Ovary (tissue), 7 donors: ENCODE measurements at regions not wholly inside any gene's neighbourhood (a gene's known extent, or its start where the extent isn't known, plus 50 kb on each side); places are given as distances from the start of the nearest gene placed in this dataset.
"Not testable (repeated sequence)": the region's sequence is repeated elsewhere in the genome, so short reads cannot be mapped to it uniquely, and the experiment has no call there.

Experiments used
- DNase-seq, 5 donors: peaks; one replicate each; pipeline ENCODE4 v3.0.0-alpha.2; 2019 to 2020
- H3K27ac ChIP-seq, 2 donors: fragments of 200-600 bp; one replicate each; pipeline versions ENCODE4 v1.5.1 to v1.8.0; 2019 to 2022
- H3K27me3 ChIP-seq: fragments of 200-600 bp; one replicate; pipeline ENCODE4 v1.8.0; 2022
- H3K36me3 ChIP-seq: fragments of 200-600 bp; sonication (generic); one replicate; pipeline ENCODE4 v1.5.1; 2019
- H3K4me1 ChIP-seq: one replicate; pipeline ENCODE4 v1.8.1; 2013; ENCODE audit warnings: mild to moderate bottlenecking, moderate library complexity; ENCODE audit not compliant: insufficient read depth
- H3K4me3 ChIP-seq: fragments of 200-600 bp; sonication (generic); one replicate; pipeline ENCODE4 v1.5.1; 2017
- H3K9me3 ChIP-seq, 2 donors: fragments of 200-600 bp in 1 of 2; sonication (generic) in 1 of 2; one replicate each; pipeline versions ENCODE4 v1.5.1 to v1.8.1; 2013 to 2019; ENCODE audit warnings: mild to moderate bottlenecking in 1 of 2, moderate library complexity in 1 of 2
- EP300 ChIP-seq: sonication (generic); formaldehyde crosslinking; IDR thresholded peaks from one replicate; pipeline ENCODE4 v1.6.1; 2017; ENCODE audit warnings: antibody characterized with exemption
- POLR2A ChIP-seq: fragments of 450-650 bp; IDR thresholded peaks from one replicate; pipeline ENCODE4 v1.6.1; 2017; ENCODE audit warnings: antibody characterized with exemption, mild to moderate bottlenecking, moderate library complexity
- WGBS, 3 donors: extraction: QIAGEN DNeasy Blood & Tissue Kit in 1 of 3; methylation state at CpG; one replicate each; pipeline versions ENCODE4 v1.1.5 to v1.1.7; 2013 to 2017; 5-methylcytosine and 5-hydroxymethylcytosine counted together
- intact Hi-C, 4 donors: fragments of 100-400 bp; cut with DNase I; formaldehyde crosslinking; loops; one replicate each; pipeline versions ENCODE4 v1.11.0 to v1.15.1; 2022 to 2023
- TF ChIP-seq, protein P1 (sequence below), 3 donors: fragments of 450-650 bp in 2 of 3; fragments of 200-600 bp in 1 of 3; IDR thresholded peaks; one replicate each; pipeline versions ENCODE4 v1.5.1 to v1.8.0; 2016 to 2022; ENCODE audit warnings: antibody characterized with exemption in 3 of 3, mild to moderate bottlenecking in 1 of 3
- donor health status: DM: no; HTN: no; CAD: no; lungs with moderate emphysema.
- donor health status: DM: no; HTN: no; CAD: no.
- donor health status: Bipolar disorder and iron deficiency.
- donor health status: DM: no; HTN: no; CAD: no.
- donor health status: DM: yes; HTN: yes; CAD: no.

- Histone ChIP-seq H3K36me3 (no peaks in the 10 kb centered on the region), H3K9me3 (no peaks in the 10 kb centered on the region), H3K27ac (no peak overlapping the region), H3K4me1 (peaks cover 1% of the 10 kb centered on the region), H3K4me3 (no peak overlapping the region), H3K27me3 (no peaks in the 10 kb centered on the region)
- TF ChIP-seq EP300 (no peak), POLR2A (no peak)
- TF ChIP-seq, protein P1, sequence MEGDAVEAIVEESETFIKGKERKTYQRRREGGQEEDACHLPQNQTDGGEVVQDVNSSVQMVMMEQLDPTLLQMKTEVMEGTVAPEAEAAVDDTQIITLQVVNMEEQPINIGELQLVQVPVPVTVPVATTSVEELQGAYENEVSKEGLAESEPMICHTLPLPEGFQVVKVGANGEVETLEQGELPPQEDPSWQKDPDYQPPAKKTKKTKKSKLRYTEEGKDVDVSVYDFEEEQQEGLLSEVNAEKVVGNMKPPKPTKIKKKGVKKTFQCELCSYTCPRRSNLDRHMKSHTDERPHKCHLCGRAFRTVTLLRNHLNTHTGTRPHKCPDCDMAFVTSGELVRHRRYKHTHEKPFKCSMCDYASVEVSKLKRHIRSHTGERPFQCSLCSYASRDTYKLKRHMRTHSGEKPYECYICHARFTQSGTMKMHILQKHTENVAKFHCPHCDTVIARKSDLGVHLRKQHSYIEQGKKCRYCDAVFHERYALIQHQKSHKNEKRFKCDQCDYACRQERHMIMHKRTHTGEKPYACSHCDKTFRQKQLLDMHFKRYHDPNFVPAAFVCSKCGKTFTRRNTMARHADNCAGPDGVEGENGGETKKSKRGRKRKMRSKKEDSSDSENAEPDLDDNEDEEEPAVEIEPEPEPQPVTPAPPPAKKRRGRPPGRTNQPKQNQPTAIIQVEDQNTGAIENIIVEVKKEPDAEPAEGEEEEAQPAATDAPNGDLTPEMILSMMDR (IDR thresholded peaks at IDR 0.05) = no peak
- no peak for DNase-seq
- 52 to 60% (median 59%) methylated on average over 2 of the region's 2 CpGs for WGBS, 3 donors
- intact Hi-C loops = no loop called here
Observed at GRCh38 chr5:166281433-166281832, 2010.0 kb upstream of the WWC1 start.

DNA sequence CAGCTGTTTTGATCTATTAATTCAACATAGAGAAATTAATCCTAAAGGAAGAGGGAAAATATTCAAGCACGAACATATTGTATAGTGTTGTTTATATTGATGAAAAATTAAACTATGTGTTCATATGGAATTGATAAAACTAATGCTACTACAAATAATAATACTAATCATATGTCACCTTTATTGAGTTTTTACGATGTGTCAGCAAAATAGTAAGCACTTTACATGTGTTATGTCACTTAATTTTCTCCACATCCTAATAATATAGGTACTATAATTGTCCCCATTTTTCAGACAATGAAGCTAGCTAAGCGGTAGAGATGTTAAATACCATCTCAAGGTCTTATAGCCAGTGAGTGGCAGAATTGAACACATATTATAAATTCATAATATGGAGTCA is 2008.5 kb upstream of the WWC1 start:
- intact Hi-C loops = no loop called here
- Histone ChIP-seq H3K4me3 (no peak overlapping the region), H3K36me3 (no peaks in the 10 kb centered on the region), H3K27me3 (no peaks in the 10 kb centered on the region), H3K27ac (no peak overlapping the region), H3K4me1 (peaks cover 1% of the 10 kb centered on the region), H3K9me3 (no peaks in the 10 kb centered on the region)
- TF ChIP-seq, protein P1 (IDR thresholded peaks at IDR 0.05) = no peak
- TF ChIP-seq EP300 = no peak
- no peak for TF ChIP-seq POLR2A
- DNase-seq = no peak
- WGBS, 3 donors = 92 to 95% (median 95%) methylated on average over 3 of the region's 3 CpGs

GRCh38 chr5:166285361-166285760 is 2006.1 kb upstream of the WWC1 start:
- no peak for TF ChIP-seq POLR2A
- TF ChIP-seq EP300 = no peak
- TF ChIP-seq, protein P1 (IDR thresholded peaks at IDR 0.05) = no peak
- Histone ChIP-seq H3K36me3 (no peaks in the 10 kb centered on the region), H3K9me3 (no peaks in the 10 kb centered on the region), H3K27me3 (no peaks in the 10 kb centered on the region), H3K27ac (no peak overlapping the region), H3K4me1 (peaks cover 1% of the 10 kb centered on the region), H3K4me3 (no peak overlapping the region)
- intact Hi-C loops = no loop called here
- WGBS, 3 donors = 30 to 34% (median 32%) methylated on average over 2 of the region's 2 CpGs
- DNase-seq = no peak

GRCh38 chr5:166286832-166287231 is 2004.6 kb upstream of the WWC1 start:
- Histone ChIP-seq H3K4me1 (peaks cover 1% of the 10 kb centered on the region), H3K27ac (no peak overlapping the region), H3K36me3 (no peaks in the 10 kb centered on the region), H3K4me3 (no peak overlapping the region), H3K27me3 (no peaks in the 10 kb centered on the region), H3K9me3 (no peaks in the 10 kb centered on the region)
- DNase-seq = no peak
- intact Hi-C loops = no loop called here
- no peak for TF ChIP-seq EP300
- no peak for TF ChIP-seq POLR2A
- TF ChIP-seq, protein P1 (IDR thresholded peaks at IDR 0.05) = no peak
- WGBS, 3 donors = 86 to 88% (median 86%) methylated on average over 3 of the region's 3 CpGs

- Histone ChIP-seq H3K27ac (no peak overlapping the region), H3K36me3 (no peaks in the 10 kb centered on the region), H3K4me1 (peaks cover 1% of the 10 kb centered on the region), H3K27me3 (no peaks in the 10 kb centered on the region), H3K9me3 (no peaks in the 10 kb centered on the region), H3K4me3 (no peak overlapping the region)
- intact Hi-C loops = no loop called here
- no peak for DNase-seq
- WGBS, 3 donors = 66 to 80% (median 71%) methylated on average over 1 of the region's 1 CpG
- TF ChIP-seq, protein P1 (IDR thresholded peaks at IDR 0.05) = no peak
- TF ChIP-seq POLR2A (no peak), EP300 (no peak)
Observed at GRCh38 chr5:166287866-166288265, 2003.6 kb upstream of the WWC1 start.

DNA sequence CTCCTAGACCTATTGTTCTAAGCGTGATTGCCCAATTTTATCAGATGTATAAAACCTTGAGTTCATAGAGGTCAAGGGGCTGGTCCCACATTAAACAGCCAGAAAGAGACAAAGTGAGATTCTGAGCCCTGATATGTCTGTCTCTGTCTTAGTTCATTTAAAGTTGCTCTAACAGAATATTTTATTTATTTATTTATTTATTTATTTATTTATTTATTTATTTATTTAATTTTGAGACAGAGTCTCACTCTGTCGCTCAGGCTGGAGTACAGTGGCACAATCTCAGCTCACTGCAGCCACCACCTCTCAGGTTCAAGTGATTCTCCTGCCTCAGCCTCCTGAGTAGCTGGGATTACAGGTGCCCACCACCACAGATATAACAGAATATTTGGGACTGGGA is 1999.6 kb upstream of the WWC1 start:
- DNase-seq, H3K36me3 ChIP-seq, H3K4me1 ChIP-seq, H3K9me3 ChIP-seq, intact Hi-C loops, H3K4me3 ChIP-seq, H3K27ac ChIP-seq, H3K27me3 ChIP-seq: not testable (repeated sequence)
- WGBS, 3 donors = 81 to 87% (median 82%) methylated on average over 2 of the region's 2 CpGs
